Epithelial cell of prostate (primary cell): ENCODE measurements at regions not wholly inside any gene's neighbourhood (a gene's known extent, or its start where the extent isn't known, plus 50 kb on each side); places are given as distances from the start of the nearest gene placed in this dataset.
"Not testable (repeated sequence)": the region's sequence is repeated elsewhere in the genome, so short reads cannot be mapped to it uniquely, and the experiment has no call there.

ENCODE experiments used
- DNase-seq: peaks from one replicate; pipeline ENCODE4 v3.0.0-alpha.2; 2011; ENCODE audit warnings: low read depth, low spot score
- H3K27ac ChIP-seq: fragments of 450-650 bp; 2 replicates; pipeline ENCODE4 v1.5.1; 2017; ENCODE audit warnings: mild to moderate bottlenecking

DNA sequence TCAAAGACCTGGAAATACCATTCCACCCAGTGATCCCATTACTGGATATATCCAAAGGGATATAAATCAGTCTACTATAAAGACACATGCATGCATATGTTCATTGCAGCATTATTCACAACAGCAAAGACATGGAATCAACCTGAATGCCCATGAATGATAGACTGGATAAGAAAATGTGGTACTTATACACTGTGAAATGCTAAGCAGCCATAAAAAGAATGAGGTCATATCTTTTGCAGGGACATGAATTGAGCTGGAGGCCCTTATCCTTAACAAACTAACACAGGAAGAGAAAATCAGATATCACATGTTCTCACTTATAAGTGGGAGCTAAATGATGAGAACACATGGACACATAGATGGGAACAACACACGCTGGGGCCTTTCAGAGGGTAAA is 174.0 kb upstream of the GIMD1 start:
- not testable (repeated sequence) for H3K27ac ChIP-seq, DNase-seq

- no peak for DNase-seq
- H3K27ac ChIP-seq: peak overlapping the region; percentile 9
Observed at GRCh38 chr4:106541253-106541652, 172.7 kb upstream of the GIMD1 start.

DNA sequence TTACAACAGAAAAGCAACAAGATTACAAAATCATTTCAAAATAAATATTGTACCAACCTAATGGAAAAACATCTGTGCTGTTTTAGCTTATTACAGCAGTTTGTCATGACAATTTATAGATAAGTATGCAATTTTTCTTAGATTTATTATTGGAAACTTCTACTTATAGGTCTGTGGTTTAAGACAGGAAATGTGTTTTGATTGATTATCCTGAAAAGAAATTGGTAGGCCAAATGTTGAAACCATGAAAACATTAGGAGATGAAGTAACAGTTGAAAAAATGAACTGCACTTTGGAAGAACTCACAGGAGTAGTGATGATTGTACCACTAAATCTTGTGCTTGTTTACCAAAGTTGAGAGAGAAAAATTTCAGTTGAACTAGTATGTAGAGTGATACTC is 162.2 kb upstream of the GIMD1 start:
- DNase-seq: no peak
- peak overlapping the region; percentile 87 for H3K27ac ChIP-seq

DNA sequence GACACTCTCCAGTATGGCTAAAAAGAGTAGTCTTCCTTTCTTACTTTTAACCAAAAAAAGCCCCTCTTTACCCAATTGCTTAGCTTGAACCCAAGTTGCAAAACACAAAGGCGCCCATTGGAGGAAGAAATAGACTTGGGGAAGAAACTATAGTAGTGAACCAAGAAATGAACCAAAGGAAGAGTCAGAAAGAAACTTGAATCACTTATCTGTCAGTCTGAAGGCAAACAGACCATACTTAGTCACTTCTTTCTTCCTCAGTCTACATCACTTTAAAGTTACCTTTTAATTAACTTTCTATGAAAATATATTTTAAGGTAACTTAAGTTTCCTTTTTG is 161.4 kb upstream of the GIMD1 start:
- no peak for DNase-seq
- peak overlapping the region; percentile 87 for H3K27ac ChIP-seq

DNA sequence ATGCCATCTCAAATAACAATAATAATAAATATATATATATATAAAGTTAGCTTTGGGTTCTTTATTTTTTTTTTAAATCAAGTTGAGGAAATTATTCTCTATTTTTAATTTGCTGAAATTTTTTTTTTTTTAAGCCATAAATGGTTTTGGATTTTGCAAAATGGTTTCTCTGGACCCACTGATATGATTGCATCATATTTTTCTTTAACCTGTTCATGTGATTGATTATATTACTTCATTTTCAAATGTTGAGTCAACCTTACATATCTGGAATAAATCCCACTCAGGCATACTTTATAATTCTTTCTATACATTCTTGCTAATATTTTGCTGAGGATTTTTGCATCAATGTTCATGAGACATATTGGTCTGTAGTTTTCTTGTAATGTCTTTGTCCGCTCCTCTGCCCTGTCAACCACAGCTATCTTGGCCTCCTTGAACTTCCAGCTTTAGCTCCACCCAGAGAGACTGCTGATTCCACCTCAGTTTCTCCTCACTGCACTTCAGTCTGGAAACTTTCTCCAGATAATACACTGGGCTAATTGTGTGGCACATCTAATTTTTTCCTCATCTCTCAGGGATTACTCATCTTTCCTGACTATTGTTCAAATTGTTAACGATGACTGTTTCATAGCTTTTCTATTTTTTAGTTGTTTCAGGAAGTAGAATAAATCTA is 160.9 kb upstream of the GIMD1 start:
- peak overlapping the region; percentile 87 for H3K27ac ChIP-seq
- DNase-seq: peak; percentile 56

GRCh38 chr4:106527316-106527715 is 158.7 kb upstream of the GIMD1 start:
- DNase-seq: no peak
- H3K27ac ChIP-seq: no peak overlapping the region

DNA sequence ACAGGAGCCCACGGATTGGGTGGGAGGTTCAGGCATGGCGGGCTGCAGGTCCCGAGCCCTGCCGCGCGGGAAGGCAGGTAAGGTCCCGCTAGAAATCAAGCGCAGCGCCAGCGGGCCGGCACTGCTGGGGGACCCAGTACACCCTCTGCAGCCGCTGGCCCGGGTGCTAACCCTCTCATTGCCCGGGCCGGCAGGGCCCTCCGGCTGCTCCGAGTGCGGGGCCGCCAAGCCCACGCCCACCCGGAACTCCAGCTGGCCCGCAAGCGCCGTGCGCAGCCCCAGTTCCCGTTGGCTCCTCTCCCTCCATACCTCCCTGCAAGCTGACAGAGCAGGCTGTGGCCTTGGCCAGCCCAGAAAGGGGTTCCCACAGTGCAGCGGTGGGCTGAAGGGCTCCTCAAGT is 156.8 kb upstream of the GIMD1 start:
- DNase-seq, H3K27ac ChIP-seq: not testable (repeated sequence)

- DNase-seq, H3K27ac ChIP-seq: not testable (repeated sequence)
Observed at GRCh38 chr4:106524772-106525171, 156.2 kb upstream of the GIMD1 start.

DNA sequence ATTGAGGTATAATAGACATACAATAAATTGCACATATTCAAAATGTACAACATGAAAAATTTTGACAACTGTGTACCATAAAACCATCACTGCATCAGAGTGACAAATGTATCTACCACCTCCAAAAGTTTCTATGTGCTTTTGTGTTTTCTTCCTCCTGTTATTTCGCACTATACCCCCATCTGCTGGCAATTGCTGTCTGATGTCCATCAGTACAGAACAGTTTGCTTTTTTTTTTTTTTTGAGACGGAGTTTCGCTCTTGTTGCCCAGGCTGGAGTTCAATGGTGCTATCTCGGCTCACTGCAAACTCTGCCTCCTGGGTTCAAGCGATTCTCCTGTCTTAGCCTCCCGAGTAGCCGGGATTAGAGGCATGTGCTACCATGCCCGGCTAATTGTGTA is 154.3 kb upstream of the GIMD1 start:
- DNase-seq: no peak
- H3K27ac ChIP-seq: no peak overlapping the region

DNA sequence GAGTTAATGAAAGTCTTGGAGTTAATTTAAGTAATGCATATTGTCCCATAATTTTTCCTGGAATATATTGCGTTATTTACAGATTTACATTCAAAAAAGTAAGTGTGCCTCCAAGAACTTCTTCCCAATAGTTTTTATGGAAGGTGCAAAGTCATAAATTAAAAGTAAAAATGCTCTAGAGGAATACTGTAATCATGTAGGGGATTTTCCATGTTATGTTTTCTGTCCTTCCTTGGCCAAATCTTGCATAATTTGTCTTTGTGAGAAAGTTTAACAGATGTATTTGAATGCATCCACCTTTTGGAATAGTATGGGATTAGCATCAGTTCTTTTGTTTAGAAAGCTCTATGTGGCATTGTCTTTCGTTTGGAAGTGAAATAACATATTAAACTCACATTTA is 144.1 kb upstream of the GIMD1 start:
- no peak for DNase-seq
- H3K27ac ChIP-seq: no peak overlapping the region

- no peak for DNase-seq
- H3K27ac ChIP-seq: no peak overlapping the region
Observed at GRCh38 chr4:106507440-106507839, 138.9 kb upstream of the GIMD1 start.

GRCh38 chr4:106503116-106504050 is 134.8 kb upstream of the GIMD1 start:
- no peak for DNase-seq
- no peak overlapping the region for H3K27ac ChIP-seq

GRCh38 chr4:106502106-106502699 is 133.6 kb upstream of the GIMD1 start:
- DNase-seq: no peak
- no peak overlapping the region for H3K27ac ChIP-seq

DNA sequence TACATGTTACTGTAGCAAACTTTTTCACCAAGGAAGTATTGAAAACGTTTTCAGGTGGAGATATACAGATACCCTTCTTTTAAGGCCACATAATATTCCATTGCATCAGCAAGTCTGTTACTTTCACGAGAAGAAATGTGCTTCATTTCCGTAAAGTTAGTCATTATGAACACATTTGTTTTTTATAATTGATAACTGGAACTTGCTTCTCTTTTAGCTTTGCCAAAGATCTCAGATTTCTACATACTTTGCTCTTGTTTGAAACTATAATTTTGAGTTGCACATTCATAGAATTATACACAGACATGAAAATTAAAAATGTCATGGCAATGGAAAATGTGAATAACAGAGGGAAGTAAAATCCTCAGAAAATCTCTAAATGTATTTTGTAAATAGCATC is 128.7 kb upstream of the GIMD1 start:
- DNase-seq: no peak
- H3K27ac ChIP-seq: no peak overlapping the region

GRCh38 chr4:106496061-106496460 is 127.5 kb upstream of the GIMD1 start:
- DNase-seq: no peak
- H3K27ac ChIP-seq: no peak overlapping the region

- DNase-seq: no peak
- H3K27ac ChIP-seq: no peak overlapping the region
Observed at GRCh38 chr4:106495476-106495875, 126.9 kb upstream of the GIMD1 start.

GRCh38 chr4:106494066-106494465 is 125.5 kb upstream of the GIMD1 start:
- peak; percentile 8 for DNase-seq
- peak overlapping the region; percentile 51 for H3K27ac ChIP-seq

- no peak for DNase-seq
- H3K27ac ChIP-seq: no peak overlapping the region
Observed at GRCh38 chr4:106493086-106493485, 124.5 kb upstream of the GIMD1 start.

DNA sequence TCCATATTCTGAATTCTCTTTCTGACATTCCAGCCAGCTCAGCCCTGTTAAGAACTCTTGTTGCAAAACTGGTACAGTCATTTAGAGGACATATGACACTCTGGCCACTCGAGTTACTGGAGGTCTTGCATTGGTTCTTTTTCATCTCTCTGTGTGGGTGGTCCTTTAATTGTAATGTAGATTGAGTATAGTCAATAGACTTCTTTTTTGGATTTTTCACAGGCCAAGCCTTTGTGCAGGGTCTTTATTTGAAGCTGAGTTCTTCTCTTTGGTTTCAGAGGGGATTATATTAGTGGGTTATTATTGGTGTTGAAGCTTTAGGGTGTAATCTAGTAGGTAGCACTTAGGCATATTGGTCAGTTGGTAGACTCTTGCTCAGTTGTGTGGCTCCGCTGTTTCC is 118.0 kb upstream of the GIMD1 start:
- DNase-seq: no peak

GRCh38 chr4:106481801-106482200 is 113.2 kb upstream of the GIMD1 start:
- H3K27ac ChIP-seq: no peak overlapping the region
- DNase-seq: no peak

More for the DNA sequence above, 118.0 kb upstream of the GIMD1 start:
- H3K27ac ChIP-seq: no peak overlapping the region

DNA sequence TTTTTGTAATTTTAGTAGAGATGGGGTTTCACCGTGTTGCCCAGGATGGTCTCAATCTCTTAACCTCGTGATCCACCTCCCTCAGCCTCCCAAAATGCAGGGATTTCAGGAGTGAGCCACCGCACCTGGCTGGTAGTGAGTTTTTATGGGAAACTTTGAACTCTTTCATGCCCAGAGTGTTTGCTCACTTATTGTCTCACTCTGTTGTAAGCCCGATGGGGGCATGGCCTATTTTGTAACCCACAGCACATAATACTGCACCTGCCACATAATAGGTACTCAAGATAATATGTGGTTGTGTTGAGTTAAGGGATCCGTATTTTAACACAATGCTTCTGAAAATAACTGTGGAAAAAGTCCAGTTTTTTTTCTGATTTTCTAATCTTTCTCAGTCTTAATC is 109.6 kb upstream of the GIMD1 start:
- no peak for DNase-seq

More for the DNA sequence above, 109.6 kb upstream of the GIMD1 start:
- H3K27ac ChIP-seq: no peak overlapping the region
